ENCODE measurements at regions not wholly inside any gene's neighbourhood (a gene's known extent, or its start where the extent isn't known, plus 50 kb on each side); places are given as distances from the start of the nearest gene placed in this dataset.

GRCh38 chr4:119725011-119725410 lies 96.4 kb upstream of the PDE5A start:
- Histone ChIP-seq H3K9me3 (ENCODE audit: low read length) (no peaks in the 10 kb centered on the region), H3K4me3 (ENCODE audit: low read length) (no peak overlapping the region), H3K4me1 (ENCODE audit: insufficient read depth, low read length) (peaks cover 18% of the 10 kb centered on the region), H3K9ac (ENCODE audit: low read length) (no peak overlapping the region), H3K27ac (ENCODE audit: low read length) (no peak overlapping the region), H4K20me1 (ENCODE audit: low read length) (no peaks in the 10 kb centered on the region), H3F3A (ENCODE audit: low read length, unreplicated experiment) (peaks cover 4% of the 10 kb centered on the region), H3K36me3 (ENCODE audit: low read depth, low read length) (no peaks in the 10 kb centered on the region), H3K4me2 (ENCODE audit: low read length) (no peak overlapping the region), H3K27me3 (ENCODE audit: low read length) (no peaks in the 10 kb centered on the region), H3K9me2 (replicated peaks; ENCODE audit: low read length) (no peaks in the 10 kb centered on the region), H3K79me2 (ENCODE audit: low read length) (no peaks in the 10 kb centered on the region), H2AFZ (ENCODE audit: low read length) (no peak overlapping the region)
- intact Hi-C loops (cut with micrococcal nuclease) = no loop called here
- CTCF ChIA-PET = no interaction called here
- TF ChIP-seq EZH2 (IDR thresholded peaks at IDR 0.05; ENCODE audit: low read length, unreplicated experiment) (no peak), EZH2phosphoT487 (IDR thresholded peaks at IDR 0.05; ENCODE audit: borderline replicate concordance, low read length) (no peak), CTCF (conservative IDR thresholded peaks at IDR 0.05; ENCODE audit: low read depth, low read length) (no peak)
- BruUV-seq (replicated peaks) = no TSS peak
- no peak for ATAC-seq
- no peak for DNase-seq
- POLR2A ChIA-PET (ENCODE audit: unreplicated experiment) = no interaction called here

- intact Hi-C loops (cut with micrococcal nuclease) = no loop called here
- CTCF ChIA-PET = no interaction called here
- H3F3A ChIP-seq (ENCODE audit: low read length, unreplicated experiment) = no peaks in the 10 kb centered on the region
- no peaks in the 10 kb centered on the region for H3K36me3 ChIP-seq (ENCODE audit: low read depth, low read length)
- no peaks in the 10 kb centered on the region for H4K20me1 ChIP-seq (ENCODE audit: low read length)
- no peak overlapping the region for H2AFZ ChIP-seq (ENCODE audit: low read length)
- no peaks in the 10 kb centered on the region for H3K27me3 ChIP-seq (ENCODE audit: low read length)
- H3K79me2 ChIP-seq (ENCODE audit: low read length) = no peaks in the 10 kb centered on the region
- no peaks in the 10 kb centered on the region; the same call in 1 of the 2 replicates for H3K4me1 ChIP-seq (ENCODE audit: insufficient read depth, low read length)
- H3K27ac ChIP-seq (ENCODE audit: low read length) = no peak overlapping the region
- H3K9ac ChIP-seq (ENCODE audit: low read length) = no peak overlapping the region
- no peak overlapping the region for H3K4me2 ChIP-seq (ENCODE audit: low read length)
- no peaks in the 10 kb centered on the region for H3K9me2 ChIP-seq (replicated peaks; ENCODE audit: low read length)
- DNase-seq (no peak), ATAC-seq (no peak)
- no peak overlapping the region for H3K4me3 ChIP-seq (ENCODE audit: low read length)
- no TSS peak for BruUV-seq (replicated peaks)
- no peak for TF ChIP-seq CTCF (conservative IDR thresholded peaks at IDR 0.05; ENCODE audit: low read depth, low read length)
- TF ChIP-seq EZH2 (IDR thresholded peaks at IDR 0.05; ENCODE audit: low read length, unreplicated experiment) = no peak
- TF ChIP-seq EZH2phosphoT487 (IDR thresholded peaks at IDR 0.05; ENCODE audit: borderline replicate concordance, low read length) = no peak
- H3K9me3 ChIP-seq (ENCODE audit: low read length) = no peaks in the 10 kb centered on the region
- POLR2A ChIA-PET (ENCODE audit: unreplicated experiment) = no interaction called here
Measured at GRCh38 chr4:119722670-119723069, 94.1 kb upstream of the PDE5A start.

- Histone ChIP-seq H3K79me2 (ENCODE audit: low read length) (no peaks in the 10 kb centered on the region), H4K20me1 (ENCODE audit: low read length) (no peaks in the 10 kb centered on the region), H3K4me1 (ENCODE audit: insufficient read depth, low read length) (no peaks in the 10 kb centered on the region; the same call in 1 of the 2 replicates), H3K9me2 (replicated peaks; ENCODE audit: low read length) (no peaks in the 10 kb centered on the region), H3F3A (ENCODE audit: low read length, unreplicated experiment) (no peaks in the 10 kb centered on the region), H3K4me3 (ENCODE audit: low read length) (no peak overlapping the region), H3K9ac (ENCODE audit: low read length) (no peak overlapping the region), H3K27ac (ENCODE audit: low read length) (no peak overlapping the region), H3K9me3 (ENCODE audit: low read length) (no peaks in the 10 kb centered on the region), H2AFZ (ENCODE audit: low read length) (no peak overlapping the region), H3K4me2 (ENCODE audit: low read length) (no peak overlapping the region), H3K27me3 (ENCODE audit: low read length) (no peaks in the 10 kb centered on the region), H3K36me3 (ENCODE audit: low read depth, low read length) (no peaks in the 10 kb centered on the region)
- TF ChIP-seq EZH2phosphoT487 (IDR thresholded peaks at IDR 0.05; ENCODE audit: borderline replicate concordance, low read length) (no peak), CTCF (conservative IDR thresholded peaks at IDR 0.05; ENCODE audit: low read depth, low read length) (no peak), EZH2 (IDR thresholded peaks at IDR 0.05; ENCODE audit: low read length, unreplicated experiment) (no peak)
- ATAC-seq (no peak), DNase-seq (peak; percentile 23)
- BruUV-seq (replicated peaks) = no TSS peak
- CTCF ChIA-PET = no interaction called here
- intact Hi-C loops (cut with micrococcal nuclease) = no loop called here
- POLR2A ChIA-PET (ENCODE audit: unreplicated experiment) = no interaction called here
Measured at GRCh38 chr4:119721878-119722277, 93.3 kb upstream of the PDE5A start.
